NCI-H1417 (cell line): ENCODE measurements at regions not wholly inside any gene's neighbourhood (a gene's known extent, or its start where the extent isn't known, plus 50 kb on each side); places are given as distances from the start of the nearest gene placed in this dataset.

Experiments used
- DNase-seq, 3 experiments: peaks; one replicate each; lab custom pipeline; 2025; lab: John Stamatoyannopoulos, UW

GRCh38 chr3:10555263-10555662, 49.9 kb upstream of the ATP2B2 start:
- no peak for DNase-seq

GRCh38 chr3:10556312-10556711, 50.9 kb upstream of the ATP2B2 start:
- no peak for DNase-seq

GRCh38 chr3:10557250-10557649, 51.9 kb upstream of the ATP2B2 start:
- DNase-seq, result no peak

- DNase-seq, result no peak
Observed at GRCh38 chr3:10557781-10558373, 52.5 kb upstream of the ATP2B2 start.

GRCh38 chr3:10558736-10559135, 53.4 kb upstream of the ATP2B2 start:
- peak in 1 of 3 experiments; percentile 29 for DNase-seq

GRCh38 chr3:10560060-10560861, 54.9 kb upstream of the ATP2B2 start:
- DNase-seq, result no peak

- DNase-seq, result no peak
Observed at GRCh38 chr3:10561162-10561945, 56.0 kb upstream of the ATP2B2 start.

GRCh38 chr3:10561946-10562560, 56.7 kb upstream of the ATP2B2 start:
- DNase-seq, result no peak

GRCh38 chr3:10563396-10563795, 58.0 kb upstream of the ATP2B2 start:
- no peak for DNase-seq

- no peak for DNase-seq
Observed at GRCh38 chr3:10565814-10566213, 60.4 kb upstream of the ATP2B2 start.

- DNase-seq, result no peak
Observed at GRCh38 chr3:10566451-10566850, 61.1 kb upstream of the ATP2B2 start.

- DNase-seq, result no peak
Observed at GRCh38 chr3:10568549-10568948, 63.2 kb upstream of the ATP2B2 start.

GRCh38 chr3:10570196-10570946, 65.0 kb upstream of the ATP2B2 start:
- no peak for DNase-seq

- no peak for DNase-seq
Observed at GRCh38 chr3:10574101-10574620, 68.8 kb upstream of the ATP2B2 start.

- no peak for DNase-seq
Observed at GRCh38 chr3:10575601-10576160, 70.3 kb upstream of the ATP2B2 start.

- no peak for DNase-seq
Observed at GRCh38 chr3:10577486-10577885, 72.1 kb upstream of the ATP2B2 start.

- no peak for DNase-seq
Observed at GRCh38 chr3:10580426-10580825, 75.0 kb upstream of the ATP2B2 start.

- DNase-seq, result no peak
Observed at GRCh38 chr3:10581251-10581650, 75.9 kb upstream of the ATP2B2 start.

GRCh38 chr3:10581716-10582115, 76.3 kb upstream of the ATP2B2 start:
- DNase-seq, result no peak

- DNase-seq, result no peak
Observed at GRCh38 chr3:10582733-10583132, 77.3 kb upstream of the ATP2B2 start.
